GM21619 (cell line): ENCODE measurements at regions not wholly inside any gene's neighbourhood (a gene's known extent, or its start where the extent isn't known, plus 50 kb on each side); places are given as distances from the start of the nearest gene placed in this dataset.

Experiments used
- ATAC-seq: cut with Tn5 transposase; IDR thresholded peaks from one replicate; pipeline ENCODE4 v1.9.1; 2021; ENCODE audit not compliant: unreplicated experiment

GRCh38 chrX:6707497-6707896 is 172.6 kb upstream of the VCX3A start:
- no peak for ATAC-seq

GRCh38 chrX:6701085-6701484 is 166.2 kb upstream of the VCX3A start:
- ATAC-seq = no peak

- ATAC-seq = no peak
These were observed 160.8 kb upstream of the VCX3A start for GRCh38 chrX:6695717-6696116.

- ATAC-seq = no peak
These were observed 160.1 kb upstream of the VCX3A start for GRCh38 chrX:6694977-6695376.

- ATAC-seq = no peak
These were observed 159.3 kb upstream of the VCX3A start for GRCh38 chrX:6694221-6694620.

GRCh38 chrX:6693051-6693450 is 158.1 kb upstream of the VCX3A start:
- ATAC-seq = no peak

- ATAC-seq = no peak
These were observed 150.6 kb upstream of the VCX3A start for GRCh38 chrX:6685489-6685888.

- ATAC-seq = no peak
These were observed 148.4 kb upstream of the VCX3A start for GRCh38 chrX:6683353-6683752.

- ATAC-seq = no peak
These were observed 146.7 kb upstream of the VCX3A start for GRCh38 chrX:6681521-6682145.

- no peak for ATAC-seq
These were observed 145.1 kb upstream of the VCX3A start for GRCh38 chrX:6679988-6680387.

GRCh38 chrX:6679550-6679949 is 144.6 kb upstream of the VCX3A start:
- no peak for ATAC-seq

- ATAC-seq = no peak
These were observed 143.4 kb upstream of the VCX3A start for GRCh38 chrX:6678313-6678712.

- ATAC-seq = no peak
These were observed 139.8 kb upstream of the VCX3A start for GRCh38 chrX:6674734-6675133.

GRCh38 chrX:6667048-6667768 is 132.3 kb upstream of the VCX3A start:
- no peak for ATAC-seq

- no peak for ATAC-seq
These were observed 131.7 kb upstream of the VCX3A start for GRCh38 chrX:6666624-6667023.

GRCh38 chrX:6661736-6662135 is 126.8 kb upstream of the VCX3A start:
- ATAC-seq = no peak

GRCh38 chrX:6660567-6661264 is 125.8 kb upstream of the VCX3A start:
- ATAC-seq = no peak

- ATAC-seq = no peak
These were observed 110.3 kb upstream of the VCX3A start for GRCh38 chrX:6645216-6645615.

- no peak for ATAC-seq
These were observed 109.5 kb upstream of the VCX3A start for GRCh38 chrX:6644411-6644810.

- ATAC-seq = no peak
These were observed 105.8 kb upstream of the VCX3A start for GRCh38 chrX:6640727-6641126.

- no peak for ATAC-seq
These were observed 79.6 kb upstream of the VCX3A start for GRCh38 chrX:6614506-6614905.

- no peak for ATAC-seq
These were observed 64.4 kb upstream of the VCX3A start for GRCh38 chrX:6599230-6599860.
